ENCODE measurements at regions not wholly inside any gene's neighbourhood (a gene's known extent, or its start where the extent isn't known, plus 50 kb on each side); places are given as distances from the start of the nearest gene placed in this dataset.
"Not testable (repeated sequence)": the region's sequence is repeated elsewhere in the genome, so short reads cannot be mapped to it uniquely, and the experiment has no call there.

DNA sequence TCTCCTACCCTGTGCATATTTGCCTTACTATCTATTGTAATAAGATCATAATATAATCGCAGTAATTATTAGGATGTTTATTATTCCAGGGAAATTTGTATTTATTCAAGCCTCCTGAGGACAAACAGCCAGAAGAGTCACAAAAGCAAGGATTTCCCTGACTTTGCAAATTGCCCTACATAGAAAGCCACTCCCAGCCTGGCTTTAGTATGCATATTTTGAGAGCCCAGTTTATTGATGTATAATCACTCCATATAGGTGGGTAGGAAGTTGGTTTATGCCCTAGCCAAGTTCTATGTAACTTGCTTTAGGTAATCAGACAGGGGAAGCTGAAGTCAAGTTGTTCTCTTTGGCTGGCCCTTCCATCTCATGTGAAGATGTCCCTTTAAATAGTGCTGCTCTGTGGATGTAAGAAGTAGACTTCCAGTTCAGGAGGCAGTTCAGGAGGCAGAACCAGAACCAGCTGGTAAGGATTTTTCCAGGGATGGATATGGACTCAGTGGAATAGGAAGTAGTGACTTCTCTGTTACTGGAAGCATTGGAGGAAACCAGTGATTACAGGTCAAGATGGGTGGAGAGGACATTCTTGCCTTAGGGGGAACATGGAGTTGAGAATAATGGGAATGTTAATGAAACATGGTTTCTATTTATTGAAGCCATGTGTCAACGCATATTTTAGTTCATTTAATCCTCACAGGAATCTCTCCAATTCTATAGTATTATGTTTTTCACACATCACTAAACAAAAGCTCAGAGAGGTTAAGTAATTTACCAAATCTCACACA is 70.5 kb upstream of the KIT start:
- Mint-ChIP-seq H3K9me3 (ENCODE audit: unreplicated experiment) (no peaks in the 10 kb centered on the region), H3K4me3 (ENCODE audit: unreplicated experiment) (no peak overlapping the region)

DNA sequence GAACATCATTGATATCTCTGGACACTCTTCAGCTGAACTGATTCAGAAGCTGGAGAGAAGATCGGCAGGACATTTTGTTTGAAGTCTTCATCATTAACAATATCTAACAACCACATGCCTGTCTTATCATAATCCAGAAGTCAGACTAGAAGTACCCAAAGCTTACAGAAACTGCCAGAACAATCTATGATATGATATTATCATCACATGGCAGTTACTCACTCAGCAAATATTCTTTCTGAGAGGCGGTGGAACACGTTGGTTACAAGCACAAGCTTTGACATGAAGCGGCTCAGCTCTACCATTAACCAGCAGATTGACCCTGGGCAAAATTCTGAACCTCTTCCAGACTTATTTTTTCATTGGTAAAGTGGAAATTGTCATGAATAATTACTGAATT is 69.4 kb upstream of the KIT start:
- H3K4me3 Mint-ChIP-seq (ENCODE audit: unreplicated experiment), result no peak overlapping the region
- H3K9me3 Mint-ChIP-seq (ENCODE audit: unreplicated experiment), result no peaks in the 10 kb centered on the region
- no peaks in the 10 kb centered on the region for H3K27me3 Mint-ChIP-seq (ENCODE audit: unreplicated experiment)
- H3K36me3 Mint-ChIP-seq (ENCODE audit: unreplicated experiment), result no peaks in the 10 kb centered on the region
- no peak overlapping the region for H3K27ac Mint-ChIP-seq (ENCODE audit: unreplicated experiment)
- H3K4me1 Mint-ChIP-seq (ENCODE audit: low read depth, unreplicated experiment), result no peaks in the 10 kb centered on the region
- DNase-seq, result no peak
- TF ChIP-seq, protein P1, sequence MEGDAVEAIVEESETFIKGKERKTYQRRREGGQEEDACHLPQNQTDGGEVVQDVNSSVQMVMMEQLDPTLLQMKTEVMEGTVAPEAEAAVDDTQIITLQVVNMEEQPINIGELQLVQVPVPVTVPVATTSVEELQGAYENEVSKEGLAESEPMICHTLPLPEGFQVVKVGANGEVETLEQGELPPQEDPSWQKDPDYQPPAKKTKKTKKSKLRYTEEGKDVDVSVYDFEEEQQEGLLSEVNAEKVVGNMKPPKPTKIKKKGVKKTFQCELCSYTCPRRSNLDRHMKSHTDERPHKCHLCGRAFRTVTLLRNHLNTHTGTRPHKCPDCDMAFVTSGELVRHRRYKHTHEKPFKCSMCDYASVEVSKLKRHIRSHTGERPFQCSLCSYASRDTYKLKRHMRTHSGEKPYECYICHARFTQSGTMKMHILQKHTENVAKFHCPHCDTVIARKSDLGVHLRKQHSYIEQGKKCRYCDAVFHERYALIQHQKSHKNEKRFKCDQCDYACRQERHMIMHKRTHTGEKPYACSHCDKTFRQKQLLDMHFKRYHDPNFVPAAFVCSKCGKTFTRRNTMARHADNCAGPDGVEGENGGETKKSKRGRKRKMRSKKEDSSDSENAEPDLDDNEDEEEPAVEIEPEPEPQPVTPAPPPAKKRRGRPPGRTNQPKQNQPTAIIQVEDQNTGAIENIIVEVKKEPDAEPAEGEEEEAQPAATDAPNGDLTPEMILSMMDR (IDR thresholded peaks at IDR 0.05; ENCODE audit: partially characterized antibody, unreplicated experiment), result no peak

More for the DNA sequence above, 70.5 kb upstream of the KIT start:
- peaks cover 2% of the 10 kb centered on the region for H3K27me3 Mint-ChIP-seq (ENCODE audit: unreplicated experiment)
- no peaks in the 10 kb centered on the region for H3K36me3 Mint-ChIP-seq (ENCODE audit: unreplicated experiment)
- H3K4me1 Mint-ChIP-seq (ENCODE audit: low read depth, unreplicated experiment), result no peaks in the 10 kb centered on the region
- H3K27ac Mint-ChIP-seq (ENCODE audit: unreplicated experiment), result no peak overlapping the region
- TF ChIP-seq, protein P1 (IDR thresholded peaks at IDR 0.05; ENCODE audit: partially characterized antibody, unreplicated experiment), result no peak
- no peak for DNase-seq

DNA sequence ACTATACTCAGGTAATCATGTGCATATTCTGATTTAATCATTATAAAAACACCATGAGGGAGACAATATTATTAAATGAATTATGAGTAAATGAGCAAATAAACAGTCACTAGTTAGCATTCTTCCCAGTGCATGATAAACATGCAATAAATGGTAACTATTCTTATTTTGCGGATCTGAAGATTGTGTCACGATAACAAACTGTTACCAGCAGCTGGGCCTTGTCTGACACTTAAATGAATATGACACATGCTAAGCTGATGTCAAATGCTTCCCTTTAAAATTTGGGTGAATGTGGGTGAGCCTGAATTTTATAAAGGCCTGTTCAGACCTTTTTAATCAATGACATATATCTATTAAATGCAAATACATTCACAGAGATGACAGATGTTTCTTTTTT is 68.2 kb upstream of the KIT start:
- no peak overlapping the region for H3K4me3 Mint-ChIP-seq (ENCODE audit: unreplicated experiment)
- H3K27me3 Mint-ChIP-seq (ENCODE audit: unreplicated experiment), result no peaks in the 10 kb centered on the region
- TF ChIP-seq, protein P1 (IDR thresholded peaks at IDR 0.05; ENCODE audit: partially characterized antibody, unreplicated experiment), result no peak
- no peak for DNase-seq
- no peaks in the 10 kb centered on the region for H3K9me3 Mint-ChIP-seq (ENCODE audit: unreplicated experiment)
- no peak overlapping the region for H3K27ac Mint-ChIP-seq (ENCODE audit: unreplicated experiment)
- no peaks in the 10 kb centered on the region for H3K4me1 Mint-ChIP-seq (ENCODE audit: low read depth, unreplicated experiment)
- no peaks in the 10 kb centered on the region for H3K36me3 Mint-ChIP-seq (ENCODE audit: unreplicated experiment)

DNA sequence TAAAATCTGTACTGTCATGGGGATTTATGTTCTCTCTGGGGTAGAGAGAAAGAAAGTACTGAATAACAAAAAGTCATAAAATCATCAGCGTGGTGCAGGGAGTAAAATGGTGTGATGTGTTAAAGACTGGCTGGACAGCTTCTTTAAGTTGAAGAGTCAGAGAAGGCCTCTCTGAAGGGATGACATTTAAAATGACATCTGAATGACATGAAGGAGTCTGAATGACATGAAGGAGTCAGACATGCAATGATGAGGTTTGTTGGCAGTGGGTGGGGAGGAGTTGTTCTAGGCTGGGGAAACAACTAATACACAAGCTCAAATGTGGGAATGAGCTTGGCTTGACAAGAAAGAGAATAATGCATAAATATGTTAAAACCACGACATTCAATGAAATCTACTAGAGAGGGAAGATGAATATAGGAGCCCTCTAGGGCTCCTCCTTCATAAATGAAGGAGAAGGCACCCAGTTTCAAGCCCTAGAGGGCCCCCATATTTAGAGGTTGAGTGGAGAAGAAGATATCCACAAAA is 63.9 kb upstream of the KIT start:
- TF ChIP-seq, protein P1 (IDR thresholded peaks at IDR 0.05; ENCODE audit: partially characterized antibody, unreplicated experiment), result no peak
- DNase-seq, result no peak
- H3K4me3 Mint-ChIP-seq (ENCODE audit: unreplicated experiment), result no peak overlapping the region
- no peaks in the 10 kb centered on the region for H3K36me3 Mint-ChIP-seq (ENCODE audit: unreplicated experiment)
- no peaks in the 10 kb centered on the region for H3K9me3 Mint-ChIP-seq (ENCODE audit: unreplicated experiment)
- H3K27me3 Mint-ChIP-seq (ENCODE audit: unreplicated experiment), result peaks cover 1% of the 10 kb centered on the region
- H3K27ac Mint-ChIP-seq (ENCODE audit: unreplicated experiment), result no peak overlapping the region
- H3K4me1 Mint-ChIP-seq (ENCODE audit: low read depth, unreplicated experiment), result no peaks in the 10 kb centered on the region

DNA sequence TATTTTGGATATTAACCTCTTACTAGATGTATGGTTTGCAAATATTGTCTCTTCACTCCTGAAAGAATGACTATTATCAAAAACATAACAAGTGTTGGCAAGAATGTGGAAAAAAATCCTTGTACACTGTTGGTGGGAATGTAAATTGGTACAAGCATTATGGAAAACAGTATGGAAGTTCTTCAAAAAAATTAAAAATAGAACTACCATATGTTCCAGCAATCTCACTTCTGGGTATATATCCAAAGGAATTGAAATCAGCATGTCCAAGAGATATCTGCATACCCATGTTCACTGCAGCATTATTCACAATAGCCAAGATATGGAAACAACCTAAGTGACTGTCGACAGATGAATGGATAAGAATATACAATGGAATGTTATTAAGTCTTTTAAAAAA is 61.6 kb upstream of the KIT start:
- TF ChIP-seq, protein P1 (IDR thresholded peaks at IDR 0.05; ENCODE audit: partially characterized antibody, unreplicated experiment), result no peak
- H3K27ac Mint-ChIP-seq (ENCODE audit: unreplicated experiment), result no peak overlapping the region
- peaks cover 1% of the 10 kb centered on the region for H3K27me3 Mint-ChIP-seq (ENCODE audit: unreplicated experiment)
- no peaks in the 10 kb centered on the region for H3K4me1 Mint-ChIP-seq (ENCODE audit: low read depth, unreplicated experiment)
- DNase-seq, result no peak
- no peaks in the 10 kb centered on the region for H3K36me3 Mint-ChIP-seq (ENCODE audit: unreplicated experiment)
- no peak overlapping the region for H3K4me3 Mint-ChIP-seq (ENCODE audit: unreplicated experiment)
- no peaks in the 10 kb centered on the region for H3K9me3 Mint-ChIP-seq (ENCODE audit: unreplicated experiment)

DNA sequence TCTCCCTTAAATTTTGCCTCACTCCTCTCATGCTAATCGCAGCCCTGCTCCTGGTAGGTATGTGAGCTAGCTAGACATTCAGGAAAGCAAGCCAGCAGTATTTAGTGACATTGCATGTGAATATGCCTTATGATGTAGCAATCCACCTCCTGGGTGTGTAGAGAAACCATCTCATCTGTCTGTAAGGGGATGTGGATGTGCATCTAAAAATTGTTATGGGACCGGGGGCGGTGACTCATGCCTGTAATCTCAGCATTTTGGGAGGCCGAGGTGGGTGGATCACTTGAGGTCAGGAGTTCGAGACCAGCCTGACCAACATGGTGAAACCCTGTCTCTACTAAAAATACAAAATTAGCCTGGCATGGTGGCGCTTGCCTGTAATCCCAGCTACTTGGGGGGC is 60.1 kb upstream of the KIT start:
- H3K27ac Mint-ChIP-seq (ENCODE audit: unreplicated experiment); H3K36me3 Mint-ChIP-seq (ENCODE audit: unreplicated experiment); H3K9me3 Mint-ChIP-seq (ENCODE audit: unreplicated experiment); H3K27me3 Mint-ChIP-seq (ENCODE audit: unreplicated experiment); H3K4me1 Mint-ChIP-seq (ENCODE audit: low read depth, unreplicated experiment); H3K4me3 Mint-ChIP-seq (ENCODE audit: unreplicated experiment); DNase-seq: not testable (repeated sequence)

DNA sequence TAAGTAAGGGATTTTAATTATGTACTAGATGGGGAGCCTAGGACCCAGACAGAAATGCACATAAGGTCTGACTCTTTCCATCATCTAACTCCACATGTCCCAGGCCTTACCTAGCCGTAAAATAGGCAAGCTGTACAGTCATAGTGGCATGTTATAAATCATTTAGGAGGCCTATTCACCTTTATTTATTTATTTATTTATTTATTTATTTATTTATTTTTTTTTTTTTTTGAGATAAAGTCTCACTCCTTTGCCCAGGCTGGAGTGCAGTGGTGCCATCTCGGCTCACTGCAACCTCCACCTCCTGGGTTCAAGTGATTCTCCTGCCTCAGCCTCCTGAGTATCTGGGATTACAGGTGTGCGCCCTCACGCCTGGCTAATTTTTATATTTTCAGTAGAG is 55.6 kb upstream of the KIT start:
- H3K9me3 Mint-ChIP-seq (ENCODE audit: unreplicated experiment); H3K27ac Mint-ChIP-seq (ENCODE audit: unreplicated experiment); H3K36me3 Mint-ChIP-seq (ENCODE audit: unreplicated experiment); DNase-seq; H3K4me3 Mint-ChIP-seq (ENCODE audit: unreplicated experiment); H3K27me3 Mint-ChIP-seq (ENCODE audit: unreplicated experiment); H3K4me1 Mint-ChIP-seq (ENCODE audit: low read depth, unreplicated experiment): not testable (repeated sequence)
